SU-DHL-6 (cell line): ENCODE measurements at regions not wholly inside any gene's neighbourhood (a gene's known extent, or its start where the extent isn't known, plus 50 kb on each side); places are given as distances from the start of the nearest gene placed in this dataset.

Source experiments
- H2AFZ ChIP-seq: fragments of 200-600 bp; sonication (generic); 2 replicates; pipeline ENCODE4 v1.6.1; 2014; ENCODE audit warnings: low read depth, mild to moderate bottlenecking, moderate library complexity, mixed read lengths, antibody characterized with exemption, low read length; ENCODE audit not compliant: severe bottlenecking
- H3F3A ChIP-seq: fragments of 200-600 bp; shearing (Covaris generic); 2 replicates; pipeline ENCODE4 v1.6.0; 2016; ENCODE audit warnings: antibody characterized with exemption, mild to moderate bottlenecking; ENCODE audit not compliant: insufficient read depth
- H3K27ac ChIP-seq: fragments of 200-600 bp; sonication (generic); 2 replicates; pipeline ENCODE4 v1.5.1; 2016; ENCODE audit warnings: low read depth, mild to moderate bottlenecking, low read length, moderate library complexity, mixed read lengths
- H3K27me3 ChIP-seq: fragments of 200-600 bp; sonication (generic), shearing (Covaris generic); 2 replicates; pipeline ENCODE4 v1.6.0; 2014; ENCODE audit warnings: mild to moderate bottlenecking, low read length
- H3K36me3 ChIP-seq: fragments of 200-600 bp; sonication (generic); 2 replicates; pipeline ENCODE4 v1.6.1; 2014; ENCODE audit warnings: mild to moderate bottlenecking, low read length, mixed read lengths
- H3K4me2 ChIP-seq: fragments of 300-600, 200-600 bp; shearing (Covaris generic), sonication (generic); 2 replicates; pipeline ENCODE4 v1.6.0; 2014; ENCODE audit warnings: low read length, low read depth, mild to moderate bottlenecking; ENCODE audit not compliant: poor library complexity, severe bottlenecking
- H3K4me3 ChIP-seq: fragments of 200-600 bp; sonication (generic); 2 replicates; pipeline ENCODE4 v1.5.1; 2014; ENCODE audit warnings: antibody characterized with exemption, low read length, mild to moderate bottlenecking, mixed read lengths; ENCODE audit not compliant: insufficient read depth, poor library complexity, severe bottlenecking
- H3K79me2 ChIP-seq: fragments of 200-600 bp; sonication (generic); 2 replicates; pipeline ENCODE4 v1.6.1; 2014; ENCODE audit warnings: mild to moderate bottlenecking, low read length, moderate library complexity; ENCODE audit not compliant: insufficient read depth
- H3K9ac ChIP-seq: fragments of 200-600 bp; sonication (generic); 2 replicates; pipeline ENCODE4 v1.7.0; 2014; ENCODE audit warnings: mild to moderate bottlenecking, low read length
- H3K9me2 ChIP-seq: fragments of 200-600 bp; sonication (generic); replicated peaks from 2 replicates; pipeline ENCODE4 v1.6.1; 2014; ENCODE audit warnings: low read length; ENCODE audit not compliant: insufficient read depth
- H3K9me3 ChIP-seq: fragments of 200-600 bp; sonication (generic); 2 replicates; pipeline ENCODE4 v1.6.1; 2014; ENCODE audit warnings: low read length, mixed read lengths; ENCODE audit not compliant: insufficient read depth
- H4K20me1 ChIP-seq: fragments of 200-600 bp; sonication (generic); 2 replicates; pipeline ENCODE4 v1.6.1; 2014; ENCODE audit warnings: low read depth, mild to moderate bottlenecking, antibody characterized with exemption, low read length, moderate library complexity, mixed read lengths
- EZH2phosphoT487 ChIP-seq: fragments of 200-600 bp; sonication (generic), shearing (Covaris generic); conservative IDR thresholded peaks from 2 replicates; pipeline ENCODE4 v1.6.1; 2018; ENCODE audit warnings: mild to moderate bottlenecking, antibody characterized with exemption, low read length, moderate library complexity, mixed read lengths
- TF ChIP-seq, protein P1 (sequence below): fragments of 200-600 bp; sonication (generic); IDR thresholded peaks from one replicate; pipeline ENCODE4 v1.5.1; 2017; ENCODE audit warnings: antibody characterized with exemption, mild to moderate bottlenecking, low read length, moderate library complexity; ENCODE audit not compliant: insufficient read depth, poor library complexity, severe bottlenecking

DNA sequence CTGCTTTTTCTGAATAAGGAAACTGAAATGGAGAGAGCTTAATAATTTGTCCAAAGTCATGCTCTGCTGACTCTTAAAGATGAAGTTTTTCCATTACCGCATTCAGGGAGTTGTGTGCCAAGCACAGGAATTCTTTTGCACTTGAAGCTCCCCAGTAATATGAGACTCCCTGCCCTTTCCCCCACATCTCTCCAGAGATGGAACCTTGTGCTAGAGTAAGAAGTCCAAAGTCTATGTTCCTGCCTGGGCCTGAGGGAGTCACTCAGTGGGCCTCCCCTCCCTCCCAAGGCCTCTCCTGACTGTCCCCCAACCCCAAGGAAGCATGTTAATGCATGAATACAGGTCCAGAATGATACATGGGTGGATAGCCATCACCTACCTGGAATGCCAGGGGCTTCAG is 173.3 kb upstream of the SEMA6A start:
- Histone ChIP-seq H3F3A (no peaks in the 10 kb centered on the region), H3K79me2 (no peaks in the 10 kb centered on the region), H4K20me1 (no peaks in the 10 kb centered on the region), H2AFZ (no peak overlapping the region), H3K4me3 (no peak overlapping the region), H3K36me3 (no peaks in the 10 kb centered on the region), H3K9me3 (no peaks in the 10 kb centered on the region), H3K9ac (no peak overlapping the region), H3K4me2 (no peak overlapping the region), H3K27ac (no peak overlapping the region), H3K27me3 (no peaks in the 10 kb centered on the region), H3K9me2 (no peaks in the 10 kb centered on the region)
- TF ChIP-seq, protein P1, sequence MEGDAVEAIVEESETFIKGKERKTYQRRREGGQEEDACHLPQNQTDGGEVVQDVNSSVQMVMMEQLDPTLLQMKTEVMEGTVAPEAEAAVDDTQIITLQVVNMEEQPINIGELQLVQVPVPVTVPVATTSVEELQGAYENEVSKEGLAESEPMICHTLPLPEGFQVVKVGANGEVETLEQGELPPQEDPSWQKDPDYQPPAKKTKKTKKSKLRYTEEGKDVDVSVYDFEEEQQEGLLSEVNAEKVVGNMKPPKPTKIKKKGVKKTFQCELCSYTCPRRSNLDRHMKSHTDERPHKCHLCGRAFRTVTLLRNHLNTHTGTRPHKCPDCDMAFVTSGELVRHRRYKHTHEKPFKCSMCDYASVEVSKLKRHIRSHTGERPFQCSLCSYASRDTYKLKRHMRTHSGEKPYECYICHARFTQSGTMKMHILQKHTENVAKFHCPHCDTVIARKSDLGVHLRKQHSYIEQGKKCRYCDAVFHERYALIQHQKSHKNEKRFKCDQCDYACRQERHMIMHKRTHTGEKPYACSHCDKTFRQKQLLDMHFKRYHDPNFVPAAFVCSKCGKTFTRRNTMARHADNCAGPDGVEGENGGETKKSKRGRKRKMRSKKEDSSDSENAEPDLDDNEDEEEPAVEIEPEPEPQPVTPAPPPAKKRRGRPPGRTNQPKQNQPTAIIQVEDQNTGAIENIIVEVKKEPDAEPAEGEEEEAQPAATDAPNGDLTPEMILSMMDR: no peak
- TF ChIP-seq EZH2phosphoT487: no peak

DNA sequence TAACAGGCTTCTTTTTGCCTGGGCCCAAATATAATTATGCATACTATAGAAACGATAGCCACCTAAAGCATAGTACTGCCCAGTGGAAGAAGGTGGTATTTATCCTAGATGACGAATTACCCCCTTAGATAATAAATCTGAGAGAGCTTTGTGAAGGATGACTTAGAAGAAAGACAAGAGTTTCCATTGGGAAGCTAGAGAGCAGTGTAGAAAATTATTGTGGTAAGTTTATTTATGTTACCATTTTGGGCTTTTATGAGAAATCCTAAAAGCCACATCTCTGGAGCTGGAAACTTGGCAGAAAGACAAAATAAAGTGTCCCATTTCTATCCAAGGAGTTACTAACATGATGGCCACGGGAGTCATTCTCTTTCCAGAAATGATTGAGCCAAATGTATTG is 172.0 kb upstream of the SEMA6A start:
- Histone ChIP-seq H3K27ac (no peak overlapping the region), H4K20me1 (no peaks in the 10 kb centered on the region), H3K36me3 (no peaks in the 10 kb centered on the region), H3K27me3 (no peaks in the 10 kb centered on the region), H3K79me2 (no peaks in the 10 kb centered on the region), H3K4me3 (no peak overlapping the region), H3K4me2 (no peak overlapping the region), H3F3A (no peaks in the 10 kb centered on the region), H2AFZ (no peak overlapping the region), H3K9ac (no peak overlapping the region), H3K9me3 (no peaks in the 10 kb centered on the region), H3K9me2 (no peaks in the 10 kb centered on the region)
- TF ChIP-seq, protein P1: no peak
- TF ChIP-seq EZH2phosphoT487: no peak

DNA sequence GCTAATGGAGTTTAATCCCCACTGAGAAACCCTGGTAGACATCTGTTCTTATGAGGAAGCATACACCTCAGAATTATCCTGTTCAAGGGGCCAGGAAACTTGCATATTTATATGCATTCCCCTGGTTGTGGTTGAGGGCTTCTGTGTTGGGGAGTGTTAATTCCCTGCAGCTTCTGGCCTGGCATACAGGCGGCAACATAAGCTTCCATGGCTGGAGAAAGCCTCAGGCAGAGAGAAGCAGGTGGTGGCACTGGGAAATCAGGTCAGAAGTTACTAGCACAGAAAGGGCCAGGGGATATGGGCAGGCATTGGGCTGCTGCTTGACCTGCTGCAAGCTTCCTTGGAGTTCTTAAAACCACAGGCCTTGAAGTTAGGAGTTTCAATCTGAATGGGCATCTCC is 166.1 kb upstream of the SEMA6A start:
- Histone ChIP-seq H3K9me2 (no peaks in the 10 kb centered on the region), H3K9ac (no peak overlapping the region), H3K36me3 (no peaks in the 10 kb centered on the region), H3K27me3 (no peaks in the 10 kb centered on the region), H3K79me2 (no peaks in the 10 kb centered on the region), H3K4me2 (no peak overlapping the region), H3F3A (no peaks in the 10 kb centered on the region), H4K20me1 (no peaks in the 10 kb centered on the region), H3K27ac (no peak overlapping the region), H2AFZ (no peak overlapping the region), H3K9me3 (no peaks in the 10 kb centered on the region), H3K4me3 (no peak overlapping the region)
- no peak for TF ChIP-seq EZH2phosphoT487
- TF ChIP-seq, protein P1: no peak
